ENCODE measurements at regions not wholly inside any gene's neighbourhood (a gene's known extent, or its start where the extent isn't known, plus 50 kb on each side); places are given as distances from the start of the nearest gene placed in this dataset.

DNA sequence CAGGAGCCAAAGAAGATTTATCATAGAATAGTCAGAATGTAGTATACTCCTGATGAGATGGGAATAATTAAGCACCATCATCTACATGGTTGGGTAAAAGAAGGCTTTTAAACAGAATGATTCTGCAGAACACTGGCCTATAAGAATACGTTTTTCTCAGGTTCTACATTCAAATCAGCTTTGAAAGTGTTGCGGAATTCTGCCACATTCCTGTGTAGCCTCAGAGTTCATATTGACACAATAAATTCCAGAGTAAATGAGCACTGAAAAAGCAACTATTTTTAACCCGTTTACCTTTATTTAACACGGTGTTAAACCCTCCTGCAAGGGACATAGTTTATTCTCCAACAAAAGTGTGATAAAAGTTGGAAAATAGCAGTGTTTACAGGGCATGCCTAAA lies 950.2 kb upstream of the SLIT2 start:
- H2AK5ac ChIP-seq (ENCODE audit: low read length): no peak overlapping the region
- H3K18ac ChIP-seq (ENCODE audit: low read length): no peak overlapping the region
- no peaks in the 10 kb centered on the region for H3K9me3 ChIP-seq (ENCODE audit: insufficient read depth, low read depth, low read length)
- H3K79me2 ChIP-seq (ENCODE audit: control insufficient read depth, insufficient read depth, low read length, poor library complexity): no peaks in the 10 kb centered on the region
- no peak overlapping the region for H3K4me3 ChIP-seq (ENCODE audit: low read depth, low read length)
- H4K12ac ChIP-seq (ENCODE audit: low read depth, low read length): no peak overlapping the region
- H3K4me2 ChIP-seq (ENCODE audit: low read length): no peak overlapping the region
- no peak overlapping the region for H3K23ac ChIP-seq (ENCODE audit: low read length)
- no peaks in the 10 kb centered on the region for H3K79me1 ChIP-seq (ENCODE audit: low read length)
- H4K91ac ChIP-seq (ENCODE audit: low read depth, low read length): no peak overlapping the region
- no peak overlapping the region for H2BK12ac ChIP-seq (ENCODE audit: low read length)
- H3K4ac ChIP-seq (ENCODE audit: low read depth, low read length): no peak overlapping the region
- DNase-seq: peak in 1 of 2 donors; percentile 7
- H3K9ac ChIP-seq (ENCODE audit: low read length): no peak overlapping the region
- H3K14ac ChIP-seq (ENCODE audit: low read length): no peak overlapping the region
- H4K8ac ChIP-seq (ENCODE audit: low read depth, low read length): no peak overlapping the region
- H3K27me3 ChIP-seq (ENCODE audit: insufficient read depth, low read length): no peaks in the 10 kb centered on the region
- no peak overlapping the region for H2BK5ac ChIP-seq (ENCODE audit: low read depth, low read length, poor library complexity)
- H3K27ac ChIP-seq (ENCODE audit: low read depth, low read length): no peak overlapping the region
- no peaks in the 10 kb centered on the region for H3K36me3 ChIP-seq (ENCODE audit: control insufficient read depth in 1 of 2, insufficient read depth in 2 of 2, low read length in 2 of 2)
- no CpG with 5 or more reads among the region's 4 CpGs for WGBS (ENCODE audit: extremely low coverage, insufficient coverage, insufficient read length)
- no peak overlapping the region for H2AFZ ChIP-seq (ENCODE audit: insufficient read depth, low read length, poor library complexity)
- H3K4me1 ChIP-seq (ENCODE audit: control insufficient read depth in 1 of 2, insufficient read depth in 2 of 2, low read length in 2 of 2): no peaks in the 10 kb centered on the region
- no peak overlapping the region for H2BK120ac ChIP-seq (ENCODE audit: insufficient read depth, low read length, poor library complexity)

DNA sequence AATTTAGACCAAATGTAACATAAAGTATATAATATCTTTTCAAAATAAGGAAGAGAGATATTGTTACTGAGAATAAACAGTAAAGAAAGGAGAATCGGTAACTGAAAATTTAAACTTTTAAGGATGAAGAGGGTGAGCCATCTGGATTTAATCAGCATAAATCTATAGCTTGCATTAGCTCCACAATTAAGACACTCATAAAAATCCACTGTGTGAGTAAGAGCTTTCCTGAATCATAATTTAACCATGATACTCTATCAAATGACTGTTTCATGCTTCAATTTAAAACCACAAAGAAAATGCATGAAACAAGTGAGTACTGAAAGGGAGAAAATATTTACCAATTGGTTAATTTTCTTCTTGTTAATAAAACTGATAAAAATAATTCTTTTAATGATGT lies 951.5 kb upstream of the SLIT2 start:
- H2BK5ac ChIP-seq (ENCODE audit: low read depth, low read length, poor library complexity): no peak overlapping the region
- H3K4ac ChIP-seq (ENCODE audit: low read depth, low read length): no peak overlapping the region
- no CpG with 5 or more reads among the region's 1 CpG for WGBS (ENCODE audit: extremely low coverage, insufficient coverage, insufficient read length)
- H3K27ac ChIP-seq (ENCODE audit: low read depth, low read length): no peak overlapping the region
- H4K91ac ChIP-seq (ENCODE audit: low read depth, low read length): no peak overlapping the region
- H2BK12ac ChIP-seq (ENCODE audit: low read length): no peak overlapping the region
- no peaks in the 10 kb centered on the region for H3K79me1 ChIP-seq (ENCODE audit: low read length)
- H3K23ac ChIP-seq (ENCODE audit: low read length): no peak overlapping the region
- H3K9me3 ChIP-seq (ENCODE audit: insufficient read depth, low read depth, low read length): no peaks in the 10 kb centered on the region
- no peak overlapping the region for H3K14ac ChIP-seq (ENCODE audit: low read length)
- no peaks in the 10 kb centered on the region for H3K4me1 ChIP-seq (ENCODE audit: control insufficient read depth in 1 of 2, insufficient read depth in 2 of 2, low read length in 2 of 2)
- H3K36me3 ChIP-seq (ENCODE audit: control insufficient read depth in 1 of 2, insufficient read depth in 2 of 2, low read length in 2 of 2): no peaks in the 10 kb centered on the region
- no peaks in the 10 kb centered on the region for H3K79me2 ChIP-seq (ENCODE audit: control insufficient read depth, insufficient read depth, low read length, poor library complexity)
- no peak overlapping the region for H2BK120ac ChIP-seq (ENCODE audit: insufficient read depth, low read length, poor library complexity)
- no peak overlapping the region for H4K12ac ChIP-seq (ENCODE audit: low read depth, low read length)
- no peak overlapping the region for H3K9ac ChIP-seq (ENCODE audit: low read length)
- no peak overlapping the region for H3K4me3 ChIP-seq (ENCODE audit: low read depth, low read length)
- no peak overlapping the region for H3K4me2 ChIP-seq (ENCODE audit: low read length)
- no peaks in the 10 kb centered on the region for H3K27me3 ChIP-seq (ENCODE audit: insufficient read depth, low read length)
- H2AK5ac ChIP-seq (ENCODE audit: low read length): no peak overlapping the region
- no peak overlapping the region for H3K18ac ChIP-seq (ENCODE audit: low read length)
- no peak for DNase-seq
- H4K8ac ChIP-seq (ENCODE audit: low read depth, low read length): no peak overlapping the region
- H2AFZ ChIP-seq (ENCODE audit: insufficient read depth, low read length, poor library complexity): no peak overlapping the region

DNA sequence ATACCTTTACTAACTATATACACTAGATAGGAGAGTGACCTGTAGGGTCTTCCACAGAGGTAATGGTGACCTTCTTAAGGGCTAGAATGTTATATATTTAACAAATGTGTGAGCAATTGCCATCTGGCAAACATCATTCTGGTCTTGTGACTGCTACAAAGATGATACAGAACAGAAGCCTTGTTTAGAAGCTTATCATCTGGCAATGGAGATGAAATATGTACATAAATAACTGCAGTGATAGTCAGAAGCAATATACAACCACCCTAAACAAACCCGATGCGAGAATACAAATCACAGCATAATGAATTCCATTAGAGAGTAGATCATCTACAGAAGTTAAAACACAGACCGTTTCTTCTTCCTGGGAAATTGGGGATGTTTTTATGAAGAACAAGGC lies 952.7 kb upstream of the SLIT2 start:
- Histone ChIP-seq H2BK12ac (ENCODE audit: low read length) (no peak overlapping the region), H3K18ac (ENCODE audit: low read length) (no peak overlapping the region), H3K36me3 (ENCODE audit: control insufficient read depth in 1 of 2, insufficient read depth in 2 of 2, low read length in 2 of 2) (no peaks in the 10 kb centered on the region), H2AFZ (ENCODE audit: insufficient read depth, low read length, poor library complexity) (no peak overlapping the region), H3K4ac (ENCODE audit: low read depth, low read length) (no peak overlapping the region), H3K14ac (ENCODE audit: low read length) (no peak overlapping the region), H3K9me3 (ENCODE audit: insufficient read depth, low read depth, low read length) (no peaks in the 10 kb centered on the region), H3K27me3 (ENCODE audit: insufficient read depth, low read length) (no peaks in the 10 kb centered on the region), H3K4me3 (ENCODE audit: low read depth, low read length) (no peak overlapping the region), H2BK120ac (ENCODE audit: insufficient read depth, low read length, poor library complexity) (no peak overlapping the region), H3K9ac (ENCODE audit: low read length) (no peak overlapping the region), H3K79me2 (ENCODE audit: control insufficient read depth, insufficient read depth, low read length, poor library complexity) (no peaks in the 10 kb centered on the region), H3K4me2 (ENCODE audit: low read length) (no peak overlapping the region), H3K79me1 (ENCODE audit: low read length) (no peaks in the 10 kb centered on the region), H3K23ac (ENCODE audit: low read length) (no peak overlapping the region), H3K27ac (ENCODE audit: low read depth, low read length) (no peak overlapping the region), H2BK5ac (ENCODE audit: low read depth, low read length, poor library complexity) (no peak overlapping the region), H3K4me1 (ENCODE audit: control insufficient read depth in 1 of 2, insufficient read depth in 2 of 2, low read length in 2 of 2) (no peaks in the 10 kb centered on the region), H4K12ac (ENCODE audit: low read depth, low read length) (no peak overlapping the region), H4K91ac (ENCODE audit: low read depth, low read length) (no peak overlapping the region), H2AK5ac (ENCODE audit: low read length) (no peak overlapping the region), H4K8ac (ENCODE audit: low read depth, low read length) (no peak overlapping the region)
- no peak for DNase-seq
- no CpG with 5 or more reads among the region's 3 CpGs for WGBS (ENCODE audit: extremely low coverage, insufficient coverage, insufficient read length)

DNA sequence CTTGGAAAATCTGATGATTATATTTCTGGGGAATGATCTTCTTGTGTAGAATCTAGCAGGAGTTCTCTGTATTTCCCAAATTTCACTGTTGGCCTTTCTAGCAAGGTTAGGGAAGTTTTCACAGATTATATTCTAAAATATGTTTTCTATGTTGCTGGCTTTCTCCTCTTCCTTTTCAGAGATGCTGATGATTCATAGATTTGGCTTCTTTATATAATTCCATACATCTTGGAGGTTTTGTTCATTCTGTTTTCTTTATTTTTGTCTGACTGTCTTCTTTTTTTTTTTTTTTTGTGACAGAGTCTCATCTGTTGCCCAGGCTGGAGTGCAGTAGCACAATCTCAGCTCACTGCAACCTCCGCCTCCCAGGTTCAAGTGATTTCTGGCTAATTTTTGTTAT lies 957.9 kb upstream of the SLIT2 start:
- Histone ChIP-seq H2AK5ac (ENCODE audit: low read length) (no peak overlapping the region), H2BK5ac (ENCODE audit: low read depth, low read length, poor library complexity) (no peak overlapping the region), H3K79me1 (ENCODE audit: low read length) (no peaks in the 10 kb centered on the region), H3K27me3 (ENCODE audit: insufficient read depth, low read length) (no peaks in the 10 kb centered on the region), H3K4me3 (ENCODE audit: low read depth, low read length) (no peak overlapping the region), H4K91ac (ENCODE audit: low read depth, low read length) (no peak overlapping the region), H3K14ac (ENCODE audit: low read length) (no peak overlapping the region), H3K18ac (ENCODE audit: low read length) (no peak overlapping the region), H3K4ac (ENCODE audit: low read depth, low read length) (no peak overlapping the region), H3K4me1 (ENCODE audit: control insufficient read depth in 1 of 2, insufficient read depth in 2 of 2, low read length in 2 of 2) (no peaks in the 10 kb centered on the region), H2AFZ (ENCODE audit: insufficient read depth, low read length, poor library complexity) (no peak overlapping the region), H3K36me3 (ENCODE audit: control insufficient read depth in 1 of 2, insufficient read depth in 2 of 2, low read length in 2 of 2) (no peaks in the 10 kb centered on the region), H4K8ac (ENCODE audit: low read depth, low read length) (no peak overlapping the region), H2BK120ac (ENCODE audit: insufficient read depth, low read length, poor library complexity) (no peak overlapping the region), H3K23ac (ENCODE audit: low read length) (no peak overlapping the region), H4K12ac (ENCODE audit: low read depth, low read length) (no peak overlapping the region), H3K79me2 (ENCODE audit: control insufficient read depth, insufficient read depth, low read length, poor library complexity) (no peaks in the 10 kb centered on the region), H3K27ac (ENCODE audit: low read depth, low read length) (no peak overlapping the region), H3K9me3 (ENCODE audit: insufficient read depth, low read depth, low read length) (no peaks in the 10 kb centered on the region), H3K9ac (ENCODE audit: low read length) (no peak overlapping the region), H2BK12ac (ENCODE audit: low read length) (no peak overlapping the region), H3K4me2 (ENCODE audit: low read length) (no peak overlapping the region)
- WGBS (ENCODE audit: extremely low coverage, insufficient coverage, insufficient read length): no CpG with 5 or more reads among the region's 1 CpG
- DNase-seq: no peak
